ENCODE measurements at regions not wholly inside any gene's neighbourhood (a gene's known extent, or its start where the extent isn't known, plus 50 kb on each side); places are given as distances from the start of the nearest gene placed in this dataset.

DNA sequence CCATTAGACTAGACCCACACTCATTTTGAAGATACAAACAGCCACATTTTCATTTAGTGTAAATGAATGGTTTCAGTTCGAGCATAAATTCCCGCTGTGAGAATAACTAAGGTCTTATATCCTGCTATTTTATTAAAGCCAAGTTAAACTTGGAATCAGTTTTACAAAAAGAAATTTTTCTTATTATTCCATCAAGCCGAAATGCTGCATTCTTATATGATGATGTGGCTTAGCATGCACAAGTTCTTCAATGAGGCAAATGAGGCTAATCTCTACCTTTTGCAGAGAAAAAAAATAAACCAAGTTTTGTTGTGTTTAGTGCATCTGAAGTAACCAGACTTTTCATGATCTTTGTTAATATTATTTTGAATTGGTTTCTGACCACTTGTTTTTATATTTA is 953.9 kb upstream of the PCDH10 start:
- H3K9ac ChIP-seq (ENCODE audit: insufficient read depth in 1 of 2, low read length in 2 of 2), result no peak overlapping the region
- no peak for DNase-seq
- 81 to 86% methylated on average over 3 of the region's 3 CpGs for WGBS, 2 donors
- H3K9me3 ChIP-seq (ENCODE audit: control insufficient read depth in 4 of 4, insufficient read depth in 3 of 4, low read length in 3 of 4), result no peaks in the 10 kb centered on the region
- no peak for ATAC-seq (ENCODE audit: insufficient read depth, low FRiP score)
- H3K4me3 ChIP-seq, result no peak overlapping the region
- H3K36me3 ChIP-seq (ENCODE audit: control insufficient read depth in 4 of 4, insufficient read depth in 4 of 4, low read length in 4 of 4), result no peaks in the 10 kb centered on the region
- no peaks in the 10 kb centered on the region for H3K27me3 ChIP-seq (ENCODE audit: control insufficient read depth in 3 of 3, insufficient read depth in 3 of 3, low read length in 2 of 3)
- no peak for TF ChIP-seq CTCF (IDR thresholded peaks at IDR 0.05; ENCODE audit: control extremely low read depth, extremely low read depth)
- no peaks in the 10 kb centered on the region for H3K4me1 ChIP-seq (ENCODE audit: control insufficient read depth in 5 of 5, insufficient read depth in 5 of 5, low read length in 5 of 5)
- H3K27ac ChIP-seq (ENCODE audit: low read depth in 1 of 2, low read length in 1 of 2), result no peak overlapping the region

DNA sequence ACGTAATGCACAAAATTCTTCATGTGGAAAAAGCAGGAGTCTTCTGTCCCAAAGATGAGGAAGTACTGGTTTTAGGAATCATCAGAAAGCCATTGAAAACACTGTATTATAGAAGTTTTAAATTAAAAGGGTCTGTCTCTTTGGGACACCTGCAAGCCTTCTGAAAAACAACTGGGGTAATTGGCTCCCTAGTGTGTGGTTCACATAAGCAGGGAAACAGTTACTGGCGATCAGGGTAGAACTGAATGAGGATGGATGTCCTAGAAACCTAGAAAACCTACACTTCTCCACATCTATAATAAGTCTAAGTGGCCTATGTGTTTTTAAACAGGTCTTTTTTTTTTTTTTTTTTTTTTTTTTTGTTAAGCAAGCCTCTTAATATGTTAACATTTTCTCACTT is 945.5 kb upstream of the PCDH10 start:
- 80 to 83% methylated on average over 2 of the region's 2 CpGs for WGBS, 2 donors
- H3K9me3 ChIP-seq (ENCODE audit: control insufficient read depth in 4 of 4, insufficient read depth in 3 of 4, low read length in 3 of 4), result no peaks in the 10 kb centered on the region
- no peak for DNase-seq
- no peak overlapping the region for H3K4me3 ChIP-seq
- ATAC-seq (ENCODE audit: insufficient read depth, low FRiP score), result no peak
- H3K27me3 ChIP-seq (ENCODE audit: control insufficient read depth in 3 of 3, insufficient read depth in 3 of 3, low read length in 2 of 3), result no peaks in the 10 kb centered on the region
- H3K9ac ChIP-seq (ENCODE audit: insufficient read depth in 1 of 2, low read length in 2 of 2), result no peak overlapping the region
- no peak overlapping the region for H3K27ac ChIP-seq (ENCODE audit: low read depth in 1 of 2, low read length in 1 of 2)
- no peak for TF ChIP-seq CTCF (IDR thresholded peaks at IDR 0.05; ENCODE audit: control extremely low read depth, extremely low read depth)
- no peaks in the 10 kb centered on the region for H3K36me3 ChIP-seq (ENCODE audit: control insufficient read depth in 4 of 4, insufficient read depth in 4 of 4, low read length in 4 of 4)
- no peaks in the 10 kb centered on the region for H3K4me1 ChIP-seq (ENCODE audit: control insufficient read depth in 5 of 5, insufficient read depth in 5 of 5, low read length in 5 of 5)

GRCh38 chr4:132214519-132214918 is 934.6 kb upstream of the PCDH10 start:
- ATAC-seq (ENCODE audit: insufficient read depth, low FRiP score), result no peak
- no peak overlapping the region for H3K27ac ChIP-seq (ENCODE audit: low read depth in 1 of 2, low read length in 1 of 2)
- no peaks in the 10 kb centered on the region for H3K27me3 ChIP-seq (ENCODE audit: control insufficient read depth in 3 of 3, insufficient read depth in 3 of 3, low read length in 2 of 3)
- no peaks in the 10 kb centered on the region for H3K4me1 ChIP-seq (ENCODE audit: control insufficient read depth in 5 of 5, insufficient read depth in 5 of 5, low read length in 5 of 5)
- no peaks in the 10 kb centered on the region for H3K36me3 ChIP-seq (ENCODE audit: control insufficient read depth in 4 of 4, insufficient read depth in 4 of 4, low read length in 4 of 4)
- TF ChIP-seq CTCF (IDR thresholded peaks at IDR 0.05; ENCODE audit: control extremely low read depth, extremely low read depth), result no peak
- H3K9me3 ChIP-seq (ENCODE audit: control insufficient read depth in 4 of 4, insufficient read depth in 3 of 4, low read length in 3 of 4), result no peaks in the 10 kb centered on the region
- no peak overlapping the region for H3K4me3 ChIP-seq
- no peak overlapping the region for H3K9ac ChIP-seq (ENCODE audit: insufficient read depth in 1 of 2, low read length in 2 of 2)
- WGBS, 2 donors, result 84 to 89% methylated on average over 2 of the region's 2 CpGs
- DNase-seq, result no peak

GRCh38 chr4:132218406-132218805 is 930.7 kb upstream of the PCDH10 start:
- peaks cover 0 to 3% (median 0%) of the 10 kb centered on the region in 4 donors for H3K9me3 ChIP-seq (ENCODE audit: control insufficient read depth in 4 of 4, insufficient read depth in 3 of 4, low read length in 3 of 4)
- ATAC-seq (ENCODE audit: insufficient read depth, low FRiP score), result no peak
- H3K4me3 ChIP-seq, result no peak overlapping the region
- no peaks in the 10 kb centered on the region for H3K4me1 ChIP-seq (ENCODE audit: control insufficient read depth in 5 of 5, insufficient read depth in 5 of 5, low read length in 5 of 5)
- WGBS, 2 donors, result 84 to 92% methylated on average over 1 of the region's 1 CpG
- no peak overlapping the region for H3K27ac ChIP-seq (ENCODE audit: low read depth in 1 of 2, low read length in 1 of 2)
- H3K9ac ChIP-seq (ENCODE audit: insufficient read depth in 1 of 2, low read length in 2 of 2), result no peak overlapping the region
- no peak for DNase-seq
- H3K36me3 ChIP-seq (ENCODE audit: control insufficient read depth in 4 of 4, insufficient read depth in 4 of 4, low read length in 4 of 4), result no peaks in the 10 kb centered on the region
- H3K27me3 ChIP-seq (ENCODE audit: control insufficient read depth in 3 of 3, insufficient read depth in 3 of 3, low read length in 2 of 3), result no peaks in the 10 kb centered on the region
- no peak for TF ChIP-seq CTCF (IDR thresholded peaks at IDR 0.05; ENCODE audit: control extremely low read depth, extremely low read depth)
